A549 (cell line): ENCODE measurements at regions not wholly inside any gene's neighbourhood (a gene's known extent, or its start where the extent isn't known, plus 50 kb on each side); places are given as distances from the start of the nearest gene placed in this dataset.

Experiments
- ATAC-seq, 2 experiments: fragments of 200-7000 bp in 1 of 2; fragments of >200 bp in 1 of 2; cut with Nextera tagmentation in 1 of 2; cut with Tn5 transposase in 1 of 2; 3 replicates each; pipeline versions ENCODE4 v1.8.0 to v1.9.1; 2018 to 2020; ENCODE audit warnings: mild to moderate bottlenecking in 1 of 2, moderate library complexity in 1 of 2
- CTCF ChIA-PET: fragments of 300-600 bp; sonication (Branson Sonifier 250); formaldehyde crosslinking; extraction: SDS; loops from one replicate; lab custom pipeline; 2021; ENCODE audit warnings: antibody characterized with exemption, inconsistent platforms; lab: Yijun Ruan, JAX
- POLR2A ChIA-PET: fragments of 350-600 bp; formaldehyde crosslinking; extraction: SDS; loops from one replicate; lab custom pipeline; 2021; ENCODE audit warnings: antibody characterized with exemption, inconsistent platforms; lab: Yijun Ruan, JAX
- DNase-seq, 2 experiments: peaks; one replicate each; pipeline versions ENCODE4 v3.0.0 to v3.0.0-alpha.2; 2011 to 2016; ENCODE audit warnings: low read depth in 1 of 2, low spot score in 1 of 2
- FAIRE-seq: peaks from 2 replicates; lab custom pipeline; 2011; peaks lifted over from hg19 to GRCh38; lab: Jason Lieb, UNC
- H3K27ac ChIP-seq, 2 experiments: fragments of >200 bp; sonication (Bioruptor Twin); formaldehyde crosslinking; 3 replicates each; pipeline ENCODE4 v1.5.1; 2016 to 2017
- H3K4me1 ChIP-seq: fragments of >200 bp; sonication (Bioruptor Twin); formaldehyde crosslinking; 3 replicates; pipeline ENCODE4 v1.6.1; 2016
- H3K4me2 ChIP-seq: fragments of >200 bp; sonication (Bioruptor Twin); formaldehyde crosslinking; 3 replicates; pipeline ENCODE4 v1.6.1; 2016
- H3K4me3 ChIP-seq: fragments of >200 bp; sonication (Bioruptor Twin); formaldehyde crosslinking; 3 replicates; pipeline ENCODE4 v1.5.1; 2016
- H3K9me3 ChIP-seq: fragments of >200 bp; sonication (Bioruptor Twin); formaldehyde crosslinking; 3 replicates; pipeline ENCODE4 v1.6.1; 2016
- CBX2 ChIP-seq: fragments of 200-600 bp; sonication (generic); IDR thresholded peaks from 2 replicates; pipeline ENCODE4 v1.6.1; 2016; ENCODE audit warnings: low read depth, mild to moderate bottlenecking, borderline replicate concordance
- CHD2 ChIP-seq: fragments of 150-350 bp; IDR thresholded peaks from 2 replicates; pipeline ENCODE4 v1.6.1; 2014; ENCODE audit warnings: low read length; ENCODE audit not compliant: partially characterized antibody
- EHMT2 ChIP-seq: fragments of 200-600 bp; sonication (generic); IDR thresholded peaks from 2 replicates; pipeline ENCODE4 v1.6.1; 2016; ENCODE audit warnings: antibody characterized with exemption, low read depth, mild to moderate bottlenecking, moderate library complexity
- EP300 ChIP-seq, 2 experiments: fragments of >200 bp; sonication (Bioruptor Twin); formaldehyde crosslinking; IDR thresholded peaks; 2 replicates in 1 of 2; 3 replicates in 1 of 2; pipeline ENCODE4 v1.6.1; 2016 to 2017
- FOSB ChIP-seq: fragments of 250-450 bp; sonication (Bioruptor Pico); IDR thresholded peaks from 2 replicates; pipeline ENCODE4 v1.5.0; 2020; ENCODE audit warnings: mild to moderate bottlenecking, moderate library complexity
- FOSL2 ChIP-seq, 2 experiments: fragments of 450-650 bp in 1 of 2; fragments of >200 bp in 1 of 2; sonication (Bioruptor Twin) in 1 of 2; formaldehyde crosslinking; IDR thresholded peaks; 2 replicates each; pipeline versions ENCODE4 v1.5.0 to v1.6.1; 2016 to 2020; ENCODE audit warnings: mild to moderate bottlenecking in 1 of 2, moderate library complexity in 1 of 2
- HEYL ChIP-seq: fragments of 250-450 bp; sonication (Bioruptor Pico); IDR thresholded peaks from 2 replicates; pipeline ENCODE4 v1.8.0; 2021; ENCODE audit warnings: mild to moderate bottlenecking, moderate library complexity
- HOXB13 ChIP-seq: fragments of 250-450 bp; sonication (Bioruptor Pico); IDR thresholded peaks from 2 replicates; pipeline ENCODE4 v1.5.0; 2020; ENCODE audit warnings: low read depth, mild to moderate bottlenecking, moderate library complexity
- JUNB ChIP-seq: fragments of >200 bp; sonication (Bioruptor Twin); formaldehyde crosslinking; IDR thresholded peaks from 2 replicates; pipeline ENCODE4 v1.6.1; 2016
- KDM1A ChIP-seq: fragments of 200-600 bp; sonication (generic); IDR thresholded peaks from 2 replicates; pipeline ENCODE4 v1.6.1; 2016; ENCODE audit warnings: low read depth, mild to moderate bottlenecking
- MYC ChIP-seq: IDR thresholded peaks from 2 replicates; pipeline ENCODE4 v1.6.1; 2012; ENCODE audit warnings: mild to moderate bottlenecking, inconsistent platforms, low read length, improper control_type of control experiment, borderline replicate concordance
- NFE2L2 ChIP-seq: fragments of 150-350 bp; conservative IDR thresholded peaks from 2 replicates; pipeline ENCODE4 v1.6.1; 2014; ENCODE audit warnings: low read length
- POLR2A ChIP-seq: IDR thresholded peaks from 2 replicates; pipeline ENCODE4 v1.6.1; 2012; ENCODE audit warnings: mild to moderate bottlenecking, low read length
- POLR2AphosphoS2 ChIP-seq: conservative IDR thresholded peaks from 2 replicates; pipeline ENCODE4 v1.6.1; 2012; ENCODE audit warnings: low read length, improper control_type of control experiment, inconsistent platforms
- RNF2 ChIP-seq: fragments of 200-600 bp; sonication (generic); IDR thresholded peaks from 2 replicates; pipeline ENCODE4 v1.6.1; 2016; ENCODE audit warnings: low read depth, mild to moderate bottlenecking, antibody characterized with exemption, moderate library complexity, borderline replicate concordance
- SMC3 ChIP-seq: fragments of >200 bp; sonication (Bioruptor Twin); formaldehyde crosslinking; IDR thresholded peaks from 3 replicates; pipeline ENCODE4 v1.6.1; 2018; ENCODE audit warnings: inconsistent platforms
- ZC3H11A ChIP-seq: fragments of 450-650 bp; IDR thresholded peaks from 2 replicates; pipeline ENCODE4 v1.6.1; 2014; ENCODE audit warnings: antibody characterized with exemption, mild to moderate bottlenecking
- WGBS: methylation state at CpG from one replicate; pipeline ENCODE4 v1.1.6; 2017; ENCODE audit errors: missing lambda C conversion rate; 5-methylcytosine and 5-hydroxymethylcytosine counted together
- TF ChIP-seq, protein P1 (sequence below): fragments of 150-350 bp; IDR thresholded peaks from 2 replicates; pipeline ENCODE4 v1.6.1; 2014; ENCODE audit warnings: low read depth, mild to moderate bottlenecking, low read length
- TF ChIP-seq, protein P2 (sequence below): fragments of 200-600 bp; sonication (generic); IDR thresholded peaks from 2 replicates; pipeline ENCODE4 v1.6.1; 2016; ENCODE audit warnings: antibody characterized with exemption, mild to moderate bottlenecking, moderate library complexity
- TF ChIP-seq, protein P3 (sequence below): fragments of 250-450 bp; sonication (Bioruptor Pico); IDR thresholded peaks from 2 replicates; pipeline ENCODE4 v1.5.0; 2020; ENCODE audit warnings: low read depth, mild to moderate bottlenecking, moderate library complexity
- TF ChIP-seq, protein P4 (sequence below): IDR thresholded peaks from 2 replicates; pipeline ENCODE4 v1.6.1; 2012; ENCODE audit warnings: low read depth, borderline replicate concordance

DNA sequence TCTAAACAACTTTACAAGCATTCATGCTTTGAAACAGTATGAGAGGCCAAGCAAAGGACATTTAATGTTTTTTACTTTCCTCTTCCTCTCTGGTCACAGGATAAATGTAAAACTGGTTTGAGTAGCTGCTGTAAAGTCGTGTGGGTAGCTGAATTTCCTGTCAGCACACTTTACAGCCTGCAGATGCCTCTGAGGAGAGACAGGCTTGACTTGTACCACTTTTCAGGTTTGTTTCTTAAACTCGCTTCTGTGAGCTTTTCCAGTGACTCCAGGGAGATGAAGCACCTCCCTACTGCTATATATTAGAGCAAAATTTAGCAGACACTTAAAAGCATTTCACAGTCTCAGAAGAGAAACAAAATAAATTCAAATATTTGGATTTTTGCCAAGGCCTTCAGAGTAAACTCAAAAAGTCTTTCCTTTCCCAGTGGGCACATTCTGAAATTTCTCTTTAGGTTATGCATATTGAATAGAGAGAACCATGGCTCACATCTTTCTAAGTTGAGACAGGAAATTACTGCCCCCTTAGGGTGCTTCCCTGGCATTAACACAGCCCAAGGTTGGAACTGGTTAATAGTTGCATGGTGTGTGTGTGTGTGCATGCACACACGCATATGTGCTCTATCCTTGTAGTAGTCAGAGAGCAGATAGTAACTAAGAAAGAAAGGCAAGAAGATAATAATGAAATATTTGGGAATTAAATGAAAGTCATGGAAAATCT is 557.3 kb upstream of the MIS18BP1 start:
- Histone ChIP-seq H3K4me2 (no peak overlapping the region), H3K4me1 (no peaks in the 10 kb centered on the region), H3K4me3 (no peak overlapping the region), H3K27ac (no peak overlapping the region), H3K9me3 (no peaks in the 10 kb centered on the region)
- ChIA-PET CTCF (no interaction called here), POLR2A (no interaction called here)
- WGBS, result 11% methylated on average over 3 of the region's 3 CpGs
- FAIRE-seq (no peak), ATAC-seq (no peak), DNase-seq (no peak)
- TF ChIP-seq NFE2L2 (no peak), CHD2 (no peak), RNF2 (no peak), SMC3 (no peak), FOSL2 (IDR thresholded peaks at IDR 0.05) (no peak), FOSL2 (CRISPR knock-in tag; IDR thresholded peaks at IDR 0.05) (no peak), JUNB (no peak)
- TF ChIP-seq, protein P1, sequence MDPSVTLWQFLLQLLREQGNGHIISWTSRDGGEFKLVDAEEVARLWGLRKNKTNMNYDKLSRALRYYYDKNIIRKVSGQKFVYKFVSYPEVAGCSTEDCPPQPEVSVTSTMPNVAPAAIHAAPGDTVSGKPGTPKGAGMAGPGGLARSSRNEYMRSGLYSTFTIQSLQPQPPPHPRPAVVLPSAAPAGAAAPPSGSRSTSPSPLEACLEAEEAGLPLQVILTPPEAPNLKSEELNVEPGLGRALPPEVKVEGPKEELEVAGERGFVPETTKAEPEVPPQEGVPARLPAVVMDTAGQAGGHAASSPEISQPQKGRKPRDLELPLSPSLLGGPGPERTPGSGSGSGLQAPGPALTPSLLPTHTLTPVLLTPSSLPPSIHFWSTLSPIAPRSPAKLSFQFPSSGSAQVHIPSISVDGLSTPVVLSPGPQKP, result no peak
- TF ChIP-seq, protein P2, sequence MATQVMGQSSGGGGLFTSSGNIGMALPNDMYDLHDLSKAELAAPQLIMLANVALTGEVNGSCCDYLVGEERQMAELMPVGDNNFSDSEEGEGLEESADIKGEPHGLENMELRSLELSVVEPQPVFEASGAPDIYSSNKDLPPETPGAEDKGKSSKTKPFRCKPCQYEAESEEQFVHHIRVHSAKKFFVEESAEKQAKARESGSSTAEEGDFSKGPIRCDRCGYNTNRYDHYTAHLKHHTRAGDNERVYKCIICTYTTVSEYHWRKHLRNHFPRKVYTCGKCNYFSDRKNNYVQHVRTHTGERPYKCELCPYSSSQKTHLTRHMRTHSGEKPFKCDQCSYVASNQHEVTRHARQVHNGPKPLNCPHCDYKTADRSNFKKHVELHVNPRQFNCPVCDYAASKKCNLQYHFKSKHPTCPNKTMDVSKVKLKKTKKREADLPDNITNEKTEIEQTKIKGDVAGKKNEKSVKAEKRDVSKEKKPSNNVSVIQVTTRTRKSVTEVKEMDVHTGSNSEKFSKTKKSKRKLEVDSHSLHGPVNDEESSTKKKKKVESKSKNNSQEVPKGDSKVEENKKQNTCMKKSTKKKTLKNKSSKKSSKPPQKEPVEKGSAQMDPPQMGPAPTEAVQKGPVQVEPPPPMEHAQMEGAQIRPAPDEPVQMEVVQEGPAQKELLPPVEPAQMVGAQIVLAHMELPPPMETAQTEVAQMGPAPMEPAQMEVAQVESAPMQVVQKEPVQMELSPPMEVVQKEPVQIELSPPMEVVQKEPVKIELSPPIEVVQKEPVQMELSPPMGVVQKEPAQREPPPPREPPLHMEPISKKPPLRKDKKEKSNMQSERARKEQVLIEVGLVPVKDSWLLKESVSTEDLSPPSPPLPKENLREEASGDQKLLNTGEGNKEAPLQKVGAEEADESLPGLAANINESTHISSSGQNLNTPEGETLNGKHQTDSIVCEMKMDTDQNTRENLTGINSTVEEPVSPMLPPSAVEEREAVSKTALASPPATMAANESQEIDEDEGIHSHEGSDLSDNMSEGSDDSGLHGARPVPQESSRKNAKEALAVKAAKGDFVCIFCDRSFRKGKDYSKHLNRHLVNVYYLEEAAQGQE, result no peak

DNA sequence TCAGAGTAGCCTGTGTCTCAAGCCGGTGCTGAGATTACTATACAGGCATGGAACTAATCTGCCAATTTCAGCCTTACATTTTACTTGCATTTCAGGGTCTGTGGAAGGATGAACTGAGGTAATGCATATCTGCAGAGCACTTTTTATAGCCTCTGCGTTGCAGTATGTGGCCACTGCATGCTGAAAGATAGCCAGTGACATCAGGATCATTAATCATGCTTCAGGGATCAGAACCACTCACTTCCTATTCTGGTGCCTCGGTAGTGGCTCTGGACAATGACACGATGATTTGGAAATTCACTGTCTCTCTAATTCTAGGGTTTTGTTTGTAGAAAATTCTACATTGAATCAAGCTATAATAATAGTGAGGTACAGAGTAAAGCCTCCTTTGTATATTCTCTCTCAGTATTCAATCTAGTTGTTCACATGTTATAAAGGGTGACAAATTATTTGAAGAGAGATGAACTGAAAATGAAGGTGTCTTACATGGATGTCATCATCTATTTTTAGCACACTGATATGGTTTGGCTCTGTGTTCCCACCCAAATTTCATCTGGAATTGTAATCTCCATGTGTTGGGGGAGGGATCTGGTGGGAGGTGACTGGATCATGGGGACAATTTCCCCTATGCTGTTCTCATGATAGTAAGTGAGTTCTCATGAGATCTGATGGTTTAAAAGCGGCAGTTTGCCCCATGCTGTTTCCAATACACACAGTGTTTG is 554.3 kb upstream of the MIS18BP1 start:
- FAIRE-seq (no peak), ATAC-seq (no peak), DNase-seq (no peak)
- Histone ChIP-seq H3K4me1 (no peaks in the 10 kb centered on the region), H3K4me2 (no peak overlapping the region), H3K27ac (no peak overlapping the region), H3K9me3 (no peaks in the 10 kb centered on the region), H3K4me3 (no peak overlapping the region)
- TF ChIP-seq, protein P3, sequence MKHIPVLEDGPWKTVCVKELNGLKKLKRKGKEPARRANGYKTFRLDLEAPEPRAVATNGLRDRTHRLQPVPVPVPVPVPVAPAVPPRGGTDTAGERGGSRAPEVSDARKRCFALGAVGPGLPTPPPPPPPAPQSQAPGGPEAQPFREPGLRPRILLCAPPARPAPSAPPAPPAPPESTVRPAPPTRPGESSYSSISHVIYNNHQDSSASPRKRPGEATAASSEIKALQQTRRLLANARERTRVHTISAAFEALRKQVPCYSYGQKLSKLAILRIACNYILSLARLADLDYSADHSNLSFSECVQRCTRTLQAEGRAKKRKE, result no peak
- TF ChIP-seq EHMT2, result no peak
- TF ChIP-seq FOSB, result no peak
- no peak for TF ChIP-seq EP300 (IDR thresholded peaks at IDR 0.05)
- TF ChIP-seq CBX2, result no peak
- no peak for TF ChIP-seq POLR2A
- TF ChIP-seq RNF2, result no peak
- no peak for TF ChIP-seq POLR2AphosphoS2
- TF ChIP-seq HOXB13 (CRISPR knock-in tag), result no peak
- ChIA-PET CTCF (no interaction called here), POLR2A (no interaction called here)
- WGBS, result 6% methylated on average over 5 of the region's 5 CpGs

DNA sequence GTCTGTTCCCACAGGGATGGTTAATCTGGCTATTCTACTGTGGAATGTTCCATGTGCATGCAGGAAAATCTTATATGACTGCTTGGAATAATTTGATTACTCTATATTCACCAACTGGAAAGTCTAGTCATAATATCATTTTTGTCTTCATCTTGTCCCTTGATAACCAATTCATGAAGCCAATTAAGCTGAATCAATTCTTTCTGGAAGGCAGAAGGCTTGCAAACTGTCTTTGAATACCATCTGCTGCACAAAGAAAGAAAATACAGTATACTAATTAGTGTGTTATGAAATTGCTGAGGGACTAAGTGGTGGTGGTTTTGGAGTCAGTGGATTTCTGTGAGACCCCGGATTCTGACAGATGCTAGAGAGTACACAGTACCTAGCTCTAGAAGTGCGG is 546.5 kb upstream of the MIS18BP1 start:
- no peaks in the 10 kb centered on the region for H3K9me3 ChIP-seq
- no peak for ATAC-seq
- H3K4me1 ChIP-seq, result no peaks in the 10 kb centered on the region
- 11% methylated on average over 2 of the region's 2 CpGs for WGBS
- no peak overlapping the region for H3K4me3 ChIP-seq
- TF ChIP-seq ZC3H11A (no peak), JUNB (no peak), EHMT2 (no peak), MYC (no peak), HEYL (no peak), KDM1A (no peak), FOSL2 (IDR thresholded peaks at IDR 0.05) (no peak), FOSL2 (CRISPR knock-in tag; IDR thresholded peaks at IDR 0.05) (no peak)
- TF ChIP-seq, protein P4, sequence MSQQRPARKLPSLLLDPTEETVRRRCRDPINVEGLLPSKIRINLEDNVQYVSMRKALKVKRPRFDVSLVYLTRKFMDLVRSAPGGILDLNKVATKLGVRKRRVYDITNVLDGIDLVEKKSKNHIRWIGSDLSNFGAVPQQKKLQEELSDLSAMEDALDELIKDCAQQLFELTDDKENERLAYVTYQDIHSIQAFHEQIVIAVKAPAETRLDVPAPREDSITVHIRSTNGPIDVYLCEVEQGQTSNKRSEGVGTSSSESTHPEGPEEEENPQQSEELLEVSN, result no peak
- DNase-seq, result no peak
- H3K27ac ChIP-seq, result no peak overlapping the region
- FAIRE-seq, result no peak
- CTCF ChIA-PET, result no interaction called here
- POLR2A ChIA-PET, result no interaction called here
- no peak overlapping the region for H3K4me2 ChIP-seq
